ENCODE measurements at regions not wholly inside any gene's neighbourhood (a gene's known extent, or its start where the extent isn't known, plus 50 kb on each side); places are given as distances from the start of the nearest gene placed in this dataset.

GRCh38 chr10:2982146-2982545 lies 85.2 kb upstream of the PFKP start:
- Histone ChIP-seq H3K27me3 (peaks cover 0 to 20% of the 10 kb centered on the region in 2 donors), H3K4me3 (no peak overlapping the region), H3K36me3 (no peaks in the 10 kb centered on the region), H3K4me1 (peaks cover 0 to 3% (median 0%) of the 10 kb centered on the region in 4 donors), H3K27ac (no peak overlapping the region), H3K9me3 (no peaks in the 10 kb centered on the region)
- no peak for DNase-seq
- TF ChIP-seq, protein P1, sequence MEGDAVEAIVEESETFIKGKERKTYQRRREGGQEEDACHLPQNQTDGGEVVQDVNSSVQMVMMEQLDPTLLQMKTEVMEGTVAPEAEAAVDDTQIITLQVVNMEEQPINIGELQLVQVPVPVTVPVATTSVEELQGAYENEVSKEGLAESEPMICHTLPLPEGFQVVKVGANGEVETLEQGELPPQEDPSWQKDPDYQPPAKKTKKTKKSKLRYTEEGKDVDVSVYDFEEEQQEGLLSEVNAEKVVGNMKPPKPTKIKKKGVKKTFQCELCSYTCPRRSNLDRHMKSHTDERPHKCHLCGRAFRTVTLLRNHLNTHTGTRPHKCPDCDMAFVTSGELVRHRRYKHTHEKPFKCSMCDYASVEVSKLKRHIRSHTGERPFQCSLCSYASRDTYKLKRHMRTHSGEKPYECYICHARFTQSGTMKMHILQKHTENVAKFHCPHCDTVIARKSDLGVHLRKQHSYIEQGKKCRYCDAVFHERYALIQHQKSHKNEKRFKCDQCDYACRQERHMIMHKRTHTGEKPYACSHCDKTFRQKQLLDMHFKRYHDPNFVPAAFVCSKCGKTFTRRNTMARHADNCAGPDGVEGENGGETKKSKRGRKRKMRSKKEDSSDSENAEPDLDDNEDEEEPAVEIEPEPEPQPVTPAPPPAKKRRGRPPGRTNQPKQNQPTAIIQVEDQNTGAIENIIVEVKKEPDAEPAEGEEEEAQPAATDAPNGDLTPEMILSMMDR (IDR thresholded peaks at IDR 0.05), result no peak
- intact Hi-C loops (cut with DNase I; ENCODE audit: low total_unique reads), result no loop called here

- TF ChIP-seq, protein P1 (IDR thresholded peaks at IDR 0.05), result no peak
- DNase-seq, result no peak
Measured at GRCh38 chr10:2981361-2981801, 86.0 kb upstream of the PFKP start.

DNA sequence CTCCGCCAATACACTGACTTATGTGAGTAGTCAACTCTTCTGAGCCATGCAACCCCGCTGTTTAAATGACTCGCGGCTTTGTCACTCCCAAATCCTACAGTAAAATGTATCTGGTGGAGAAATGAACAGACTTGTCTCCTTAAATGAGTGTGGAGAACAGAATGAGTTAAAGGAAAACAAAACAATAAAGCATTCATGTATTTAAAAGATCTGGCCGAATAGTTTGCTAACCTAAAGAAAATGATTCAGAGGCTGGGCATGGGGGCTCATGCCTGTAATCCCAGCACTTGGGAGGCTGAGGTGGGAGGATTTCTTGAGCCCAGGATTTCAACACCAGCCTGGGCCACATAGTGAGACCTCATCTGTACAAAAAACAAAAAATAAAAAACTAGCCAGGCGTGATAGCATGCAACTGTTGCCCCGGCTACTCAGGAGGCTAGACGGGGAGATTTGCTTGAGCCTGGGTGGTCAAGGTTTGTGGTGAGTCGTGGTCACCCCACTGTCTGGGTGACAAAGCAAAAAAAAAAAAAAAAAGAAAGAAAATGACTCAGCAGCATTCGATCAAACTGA lies 86.5 kb upstream of the PFKP start:
- H3K36me3 ChIP-seq, result no peaks in the 10 kb centered on the region
- TF ChIP-seq, protein P1 (IDR thresholded peaks at IDR 0.05), result no peak
- intact Hi-C loops (cut with DNase I; ENCODE audit: low total_unique reads), result no loop called here

More at GRCh38 chr10:2981361-2981801, 86.0 kb upstream of the PFKP start:
- H3K4me1 ChIP-seq, result peaks cover 0 to 3% (median 0%) of the 10 kb centered on the region in 4 donors
- H3K27me3 ChIP-seq, result peaks cover 0 to 18% of the 10 kb centered on the region in 2 donors
- no peak overlapping the region for H3K27ac ChIP-seq
- intact Hi-C loops (cut with DNase I; ENCODE audit: low total_unique reads), result no loop called here
- H3K4me3 ChIP-seq, result no peak overlapping the region
- H3K9me3 ChIP-seq, result no peaks in the 10 kb centered on the region
- no peaks in the 10 kb centered on the region for H3K36me3 ChIP-seq

GRCh38 chr10:2980116-2980515 lies 87.2 kb upstream of the PFKP start:
- no peaks in the 10 kb centered on the region for H3K36me3 ChIP-seq
- no peaks in the 10 kb centered on the region for H3K4me1 ChIP-seq
- no peaks in the 10 kb centered on the region for H3K9me3 ChIP-seq
- no peak for DNase-seq
- H3K27ac ChIP-seq, result no peak overlapping the region
- no peak overlapping the region for H3K4me3 ChIP-seq
- intact Hi-C loops (cut with DNase I; ENCODE audit: low total_unique reads), result no loop called here
- peaks cover 0 to 8% of the 10 kb centered on the region in 2 donors for H3K27me3 ChIP-seq
- TF ChIP-seq, protein P1 (IDR thresholded peaks at IDR 0.05), result no peak

More for the DNA sequence above, 86.5 kb upstream of the PFKP start:
- peaks cover 0 to 15% of the 10 kb centered on the region in 2 donors for H3K27me3 ChIP-seq
- DNase-seq, result no peak
- no peaks in the 10 kb centered on the region for H3K9me3 ChIP-seq
- peaks cover 0 to under 1% (median 0%) of the 10 kb centered on the region in 4 donors for H3K4me1 ChIP-seq
- H3K27ac ChIP-seq, result no peak overlapping the region
- no peak overlapping the region for H3K4me3 ChIP-seq

DNA sequence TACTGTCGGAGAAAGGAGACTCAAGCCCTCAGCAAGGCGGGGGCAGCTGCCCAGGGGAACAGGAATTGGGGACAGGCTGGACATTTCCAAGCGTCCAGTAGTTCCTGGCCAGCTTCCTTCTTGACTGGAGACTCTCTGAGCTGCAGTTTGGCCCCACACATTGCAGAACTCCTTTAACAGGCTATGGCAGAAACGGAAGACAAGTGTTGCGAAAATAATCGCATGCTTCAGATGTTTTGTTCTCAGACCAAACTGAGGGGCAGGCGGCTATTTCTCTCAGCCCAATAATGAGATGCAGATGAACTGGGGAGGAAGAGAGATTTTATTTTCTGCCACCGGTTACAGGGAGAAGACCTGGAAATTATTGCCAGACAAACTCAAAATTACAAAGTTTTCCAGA lies 88.0 kb upstream of the PFKP start:
- intact Hi-C loops (cut with DNase I; ENCODE audit: low total_unique reads), result no loop called here
- Histone ChIP-seq H3K27ac (no peak overlapping the region), H3K4me1 (no peaks in the 10 kb centered on the region), H3K27me3 (no peaks in the 10 kb centered on the region), H3K36me3 (no peaks in the 10 kb centered on the region), H3K9me3 (no peaks in the 10 kb centered on the region), H3K4me3 (no peak overlapping the region)
- TF ChIP-seq, protein P1 (IDR thresholded peaks at IDR 0.05), result no peak
- DNase-seq, result peak in 1 of 2 donors; percentile 29

Measured in tibial artery (tissue), 4 donors.